ENCODE measurements at regions not wholly inside any gene's neighbourhood (a gene's known extent, or its start where the extent isn't known, plus 50 kb on each side); places are given as distances from the start of the nearest gene placed in this dataset.

DNA sequence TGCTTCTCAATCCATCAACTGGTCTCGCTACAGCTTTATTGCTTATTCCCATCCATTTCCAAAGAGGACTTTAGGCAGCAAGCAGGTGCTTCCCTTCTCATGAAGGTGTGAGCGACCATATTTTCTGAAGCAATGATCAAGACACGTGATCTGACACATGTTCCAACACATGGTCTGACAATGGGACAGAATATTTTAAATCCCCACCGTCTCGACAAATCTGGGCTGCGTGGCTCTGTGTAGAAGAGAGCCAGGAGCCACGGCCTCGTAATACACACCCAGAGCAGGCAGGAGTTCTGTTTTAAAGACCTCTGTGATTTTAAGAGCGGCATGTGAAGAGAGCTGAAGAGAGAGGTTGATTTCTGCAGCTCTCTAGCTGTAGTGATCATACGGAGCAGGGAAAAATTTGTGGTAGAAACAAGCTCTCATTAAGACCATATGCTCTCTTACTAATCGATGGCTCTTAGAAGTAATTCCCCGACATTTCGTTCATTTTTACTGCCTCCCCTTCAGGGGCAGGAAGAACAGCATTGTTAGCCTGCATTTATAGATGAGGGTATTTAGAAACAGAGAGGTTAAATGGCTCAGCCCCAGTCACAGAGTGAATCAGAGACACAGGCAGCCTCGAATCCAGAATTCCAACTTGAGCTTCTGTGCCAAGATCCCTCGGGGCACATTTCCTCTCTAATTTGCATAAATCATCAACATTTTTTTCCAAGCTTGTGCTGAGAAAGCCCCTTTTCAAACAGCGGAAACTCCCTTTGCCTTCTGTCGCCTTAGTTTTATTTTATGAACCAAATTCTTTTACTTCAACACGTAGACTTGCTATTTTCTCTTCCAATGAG, 91.0 kb upstream of the BCOR start:
- POLR2A ChIA-PET, result interaction anchor here (1.3 kb wide), 1 partner anchor 12 kb away, joined by 5 read pairs; no protein-coding TSS in a partner anchor
- CTCF ChIA-PET, result no interaction called here
- Histone ChIP-seq H3K9me3 (ENCODE audit: control insufficient read depth in 1 of 2, insufficient read depth in 1 of 2, low read length in 2 of 2) (no peaks in the 10 kb centered on the region), H3K27ac (ENCODE audit: low read depth in 1 of 2, low read length in 2 of 2) (no peak overlapping the region), H3K27me3 (ENCODE audit: control insufficient read depth in 1 of 2, insufficient read depth in 2 of 2, low read length in 2 of 2) (no peaks in the 10 kb centered on the region), H3K36me3 (ENCODE audit: insufficient read depth, low read length) (no peaks in the 10 kb centered on the region), H3K4me1 (ENCODE audit: insufficient read depth, low read length) (no peaks in the 10 kb centered on the region), H3K4me3 (ENCODE audit: low read length) (no peak overlapping the region)
- Mint-ChIP-seq H3K4me3 (no peak overlapping the region), H3K4me1 (ENCODE audit: low read depth) (no peaks in the 10 kb centered on the region), H3K27ac (no peak overlapping the region), H3K27me3 (no peaks in the 10 kb centered on the region), H3K36me3 (ENCODE audit: low read depth) (no peaks in the 10 kb centered on the region), H3K9me3 (peaks cover 4% of the 10 kb centered on the region)
- intact Hi-C loops (cut with DNase I, micrococcal nuclease), result no loop called here
- DNase-seq (peak in 2 of 14 experiments; percentile 20 to 22), ATAC-seq (ENCODE audit: poor library complexity) (no peak)
- no peak for TF ChIP-seq CTCF (IDR thresholded peaks at IDR 0.05)

DNA sequence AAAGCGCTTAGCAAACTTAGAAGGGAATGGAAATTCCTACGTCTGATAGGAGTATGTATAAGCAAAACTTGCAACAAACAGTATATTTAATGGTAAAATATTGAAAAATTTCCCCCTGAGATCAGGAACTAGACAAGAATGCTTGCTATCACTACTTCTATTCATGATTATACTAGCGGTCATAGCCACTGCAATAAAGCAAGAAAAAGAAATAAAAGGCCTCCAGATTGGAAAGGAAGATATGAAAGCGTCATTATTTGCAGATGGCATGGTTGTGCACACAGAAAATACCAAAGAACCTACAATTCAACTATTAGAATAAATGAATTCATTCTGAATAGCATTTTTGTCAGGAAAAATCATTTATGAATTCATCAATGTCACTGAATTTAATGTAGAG, 87.2 kb upstream of the BCOR start:
- Mint-ChIP-seq H3K4me3 (no peak overlapping the region), H3K36me3 (ENCODE audit: low read depth) (no peaks in the 10 kb centered on the region), H3K27ac (no peak overlapping the region), H3K4me1 (ENCODE audit: low read depth) (no peaks in the 10 kb centered on the region), H3K9me3 (peaks cover 4% of the 10 kb centered on the region), H3K27me3 (no peaks in the 10 kb centered on the region)
- ChIA-PET POLR2A (no interaction called here), CTCF (no interaction called here)
- Histone ChIP-seq H3K36me3 (ENCODE audit: insufficient read depth, low read length) (no peaks in the 10 kb centered on the region), H3K4me3 (ENCODE audit: low read length) (no peak overlapping the region), H3K27me3 (ENCODE audit: control insufficient read depth in 1 of 2, insufficient read depth in 2 of 2, low read length in 2 of 2) (no peaks in the 10 kb centered on the region), H3K4me1 (ENCODE audit: insufficient read depth, low read length) (no peaks in the 10 kb centered on the region), H3K9me3 (ENCODE audit: control insufficient read depth in 1 of 2, insufficient read depth in 1 of 2, low read length in 2 of 2) (no peaks in the 10 kb centered on the region), H3K27ac (ENCODE audit: low read depth in 1 of 2, low read length in 2 of 2) (no peak overlapping the region)
- no peak for DNase-seq
- intact Hi-C loops (cut with DNase I, micrococcal nuclease), result no loop called here
- no peak for TF ChIP-seq CTCF (IDR thresholded peaks at IDR 0.05)
- no peak for ATAC-seq (ENCODE audit: poor library complexity)

DNA sequence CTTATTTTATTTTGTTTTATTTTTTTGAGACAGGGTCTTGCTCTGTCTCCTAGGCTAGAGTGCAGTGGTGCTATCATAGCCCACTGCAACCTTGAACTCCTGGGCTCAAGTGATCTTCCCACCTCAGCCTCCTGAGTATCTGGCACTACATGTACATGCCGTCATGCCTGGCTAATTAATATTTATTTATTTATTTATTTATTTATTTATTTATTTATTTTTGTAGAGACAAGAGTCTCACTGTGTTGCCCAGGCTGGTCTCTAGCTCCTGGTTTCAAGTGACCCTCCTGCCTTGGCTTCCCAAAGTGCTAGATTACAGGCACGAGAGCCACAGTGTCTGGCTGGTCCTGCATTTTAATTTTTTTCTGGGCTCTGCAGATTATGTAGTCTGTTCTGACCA, 84.9 kb upstream of the BCOR start:
- Mint-ChIP-seq H3K4me3 (no peak overlapping the region), H3K4me1 (ENCODE audit: low read depth) (peaks cover 2% of the 10 kb centered on the region), H3K27ac (no peak overlapping the region), H3K9me3 (peaks cover 4% of the 10 kb centered on the region), H3K36me3 (ENCODE audit: low read depth) (no peaks in the 10 kb centered on the region), H3K27me3 (no peaks in the 10 kb centered on the region)
- H3K9me3 ChIP-seq (ENCODE audit: control insufficient read depth in 1 of 2, insufficient read depth in 1 of 2, low read length in 2 of 2), result no peaks in the 10 kb centered on the region
- H3K4me1 ChIP-seq (ENCODE audit: insufficient read depth, low read length), result peaks cover 3% of the 10 kb centered on the region
- TF ChIP-seq CTCF (IDR thresholded peaks at IDR 0.05), result no peak
- ChIA-PET CTCF (no interaction called here), POLR2A (interaction anchor here (0.8 kb wide), 1 partner anchor 121 kb away, joined by 3 read pairs; no protein-coding TSS in a partner anchor)
- no peak overlapping the region for H3K4me3 ChIP-seq (ENCODE audit: low read length)
- no peaks in the 10 kb centered on the region for H3K36me3 ChIP-seq (ENCODE audit: insufficient read depth, low read length)
- ATAC-seq (ENCODE audit: poor library complexity) (no peak), DNase-seq (no peak)
- no peak overlapping the region for H3K27ac ChIP-seq (ENCODE audit: low read depth in 1 of 2, low read length in 2 of 2)
- no peaks in the 10 kb centered on the region for H3K27me3 ChIP-seq (ENCODE audit: control insufficient read depth in 1 of 2, insufficient read depth in 2 of 2, low read length in 2 of 2)
- intact Hi-C loops (cut with DNase I, micrococcal nuclease), result no loop called here
